ENCODE measurements at regions not wholly inside any gene's neighbourhood (a gene's known extent, or its start where the extent isn't known, plus 50 kb on each side); places are given as distances from the start of the nearest gene placed in this dataset.

DNA sequence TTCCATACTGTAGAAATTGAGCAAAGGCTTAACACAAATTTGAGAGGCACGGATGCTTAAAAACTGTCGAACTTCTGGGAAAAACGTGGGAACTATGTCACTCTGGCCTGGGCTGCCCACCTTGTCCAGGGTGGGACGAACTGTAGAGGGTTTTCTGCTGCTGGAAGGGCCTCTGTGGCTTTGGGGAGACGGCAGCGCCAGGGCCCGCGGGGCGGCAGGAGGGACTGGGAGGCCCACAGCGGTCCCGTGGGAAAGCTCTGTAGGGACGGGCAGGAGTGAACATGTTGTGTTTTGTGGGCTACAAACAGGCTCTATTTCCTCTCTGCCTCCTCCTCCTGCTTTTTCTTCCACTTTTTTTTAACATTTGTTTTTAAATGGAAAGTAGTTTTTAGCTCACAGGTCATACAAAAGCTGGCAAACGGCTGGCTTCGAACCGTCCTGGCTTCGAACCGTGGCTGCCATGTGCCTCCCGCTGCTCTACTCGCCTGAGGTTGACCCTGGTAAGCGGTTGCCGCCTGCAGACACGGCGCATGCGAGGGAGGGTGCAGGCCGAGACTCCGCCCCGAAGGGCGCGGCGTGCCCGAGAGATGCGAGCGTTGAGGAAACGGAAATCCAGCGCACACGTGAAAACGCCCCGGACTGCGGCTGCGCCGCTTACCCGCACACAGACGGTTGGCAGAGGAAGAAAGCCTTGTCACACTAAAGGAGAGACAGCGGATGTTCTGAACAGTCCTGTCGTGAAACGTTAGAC lies 382.3 kb upstream of the ZFP42 start:
- no peaks in the 10 kb centered on the region for H3K9me3 ChIP-seq (ENCODE audit: control insufficient read depth, low read depth, low read length)
- no peak overlapping the region for H3K9ac ChIP-seq (ENCODE audit: extremely low read depth, insufficient read length, low read length)
- H3K4me1 ChIP-seq (ENCODE audit: insufficient read depth, low read length) = no peaks in the 10 kb centered on the region
- H2BK5ac ChIP-seq (ENCODE audit: insufficient read length, low read length) = no peak overlapping the region
- H3K23me2 ChIP-seq (ENCODE audit: insufficient read length, low read depth, low read length, poor library complexity, severe bottlenecking) = no peaks in the 10 kb centered on the region
- no peak overlapping the region for H3K4me2 ChIP-seq (ENCODE audit: insufficient read depth, insufficient read length, low read length)
- no peaks in the 10 kb centered on the region for H3K27me3 ChIP-seq (ENCODE audit: insufficient read depth, low read length)
- H2BK120ac ChIP-seq (ENCODE audit: low read depth, low read length, poor library complexity, severe bottlenecking) = no peak overlapping the region
- H3K4ac ChIP-seq (ENCODE audit: low read depth, low read length) = no peak overlapping the region
- Mint-ChIP-seq H3K4me3 (no peak overlapping the region), H3K27ac (no peak overlapping the region), H3K27me3 (ENCODE audit: low read depth) (no peaks in the 10 kb centered on the region; the same call in 1 of the 2 replicates), H3K9me3 (peaks cover 0 to 4% of the 10 kb centered on the region in 2 experiments; a peak in 3 of 5 replicates), H3K36me3 (ENCODE audit: insufficient read depth in 1 of 3, low read depth in 3 of 3) (no peaks in the 10 kb centered on the region), H3K4me1 (no peaks in the 10 kb centered on the region; a peak in 2 of 4 replicates)
- no peaks in the 10 kb centered on the region for H4K20me1 ChIP-seq (ENCODE audit: control insufficient read depth, insufficient read depth, insufficient read length)
- H2BK15ac ChIP-seq (ENCODE audit: low read depth, low read length) = no peak overlapping the region
- H3K23ac ChIP-seq (ENCODE audit: insufficient read length, low read depth, low read length) = no peak overlapping the region
- no peak for DNase-seq
- H3K18ac ChIP-seq (ENCODE audit: insufficient read length, low read depth, low read length) = no peak overlapping the region
- no peaks in the 10 kb centered on the region for H3K79me1 ChIP-seq (ENCODE audit: insufficient read depth, low read depth, low read length, poor library complexity, severe bottlenecking)
- TF ChIP-seq CTCF (conservative IDR thresholded peaks at IDR 0.05) = no peak
- H2BK12ac ChIP-seq (ENCODE audit: insufficient read length, low read depth, low read length) = no peak overlapping the region
- no peak overlapping the region for H3T11ph ChIP-seq (ENCODE audit: low read length)
- H3K14ac ChIP-seq (ENCODE audit: insufficient read depth, low read length) = no peak overlapping the region
- no peak overlapping the region for H4K5ac ChIP-seq (ENCODE audit: insufficient read length, low read depth, low read length)
- no peak overlapping the region for H2BK20ac ChIP-seq (ENCODE audit: low read depth, low read length, poor library complexity, severe bottlenecking)
- no peak overlapping the region for H2AFZ ChIP-seq (ENCODE audit: low read length)
- no peak overlapping the region for H4K91ac ChIP-seq (ENCODE audit: insufficient read length, low read depth, low read length)
- H4K8ac ChIP-seq (replicated peaks; ENCODE audit: insufficient read length, low read depth, low read length) = no peak overlapping the region
- H3K56ac ChIP-seq (ENCODE audit: insufficient read length, low read depth, low read length) = no peak overlapping the region
- H2AK5ac ChIP-seq (ENCODE audit: insufficient read length, low read length) = no peak overlapping the region
- no peaks in the 10 kb centered on the region for H3K79me2 ChIP-seq (ENCODE audit: insufficient read depth, low read length)
- no peak overlapping the region for H3K27ac ChIP-seq (ENCODE audit: insufficient read length, low read depth, low read length)
- WGBS (ENCODE audit: extremely low coverage, insufficient read length, low lambda C conversion rate) = no CpG with 5 or more reads among the region's 46 CpGs
